ENCODE measurements at regions not wholly inside any gene's neighbourhood (a gene's known extent, or its start where the extent isn't known, plus 50 kb on each side); places are given as distances from the start of the nearest gene placed in this dataset.

DNA sequence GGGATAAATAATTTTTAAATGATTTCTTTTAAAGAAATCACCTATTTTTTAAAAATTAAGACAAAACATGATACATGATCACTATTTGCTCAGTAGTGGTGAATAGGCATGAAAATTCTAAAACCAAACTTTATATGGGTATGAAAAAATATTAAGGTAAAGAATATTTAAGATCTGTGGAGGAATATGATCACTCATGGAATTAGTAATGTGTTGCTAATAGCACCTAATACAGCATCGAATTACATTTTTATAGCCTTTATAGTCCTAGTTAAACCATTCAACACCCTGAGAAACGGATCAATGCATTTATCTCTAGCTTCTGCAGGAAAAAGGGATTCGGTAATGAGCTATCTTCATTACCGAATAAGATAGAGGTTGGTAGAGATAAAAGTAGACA is 373.9 kb downstream of the LRRIQ3 start:
- H3K27me3 Mint-ChIP-seq (ENCODE audit: low read depth in 3 of 3): peaks cover 0 to 2% (median 2%) of the 10 kb centered on the region in 3 donors

DNA sequence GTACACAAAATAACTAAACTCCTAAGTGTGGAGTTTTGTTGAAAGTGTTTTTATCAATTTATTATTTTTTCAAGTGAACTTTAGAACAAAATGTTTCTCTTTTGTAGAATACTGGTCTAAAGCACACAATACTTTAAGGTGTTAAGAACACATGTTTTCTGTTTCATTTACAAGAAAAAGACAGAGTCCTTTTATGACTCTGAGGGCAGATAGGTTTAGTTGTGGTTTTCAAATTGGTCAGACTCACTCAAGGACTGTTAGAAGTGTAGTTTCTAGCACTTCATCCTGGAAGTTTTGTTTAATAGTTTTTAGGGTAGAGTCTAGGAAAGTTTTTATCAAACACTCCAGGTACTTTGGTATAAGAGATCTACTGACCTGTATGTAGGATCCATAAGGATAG is 376.5 kb downstream of the LRRIQ3 start:
- H3K4me3 Mint-ChIP-seq: no peak overlapping the region

More for the DNA sequence above, 373.9 kb downstream of the LRRIQ3 start:
- DNase-seq: no peak
- H3K27ac Mint-ChIP-seq: no peak overlapping the region
- H3K4me1 Mint-ChIP-seq: no peaks in the 10 kb centered on the region
- no peaks in the 10 kb centered on the region for H3K36me3 Mint-ChIP-seq
- H3K4me3 Mint-ChIP-seq: no peak overlapping the region
- H3K9me3 Mint-ChIP-seq: peaks cover 0 to 26% (median 2%) of the 10 kb centered on the region in 6 donors

DNA sequence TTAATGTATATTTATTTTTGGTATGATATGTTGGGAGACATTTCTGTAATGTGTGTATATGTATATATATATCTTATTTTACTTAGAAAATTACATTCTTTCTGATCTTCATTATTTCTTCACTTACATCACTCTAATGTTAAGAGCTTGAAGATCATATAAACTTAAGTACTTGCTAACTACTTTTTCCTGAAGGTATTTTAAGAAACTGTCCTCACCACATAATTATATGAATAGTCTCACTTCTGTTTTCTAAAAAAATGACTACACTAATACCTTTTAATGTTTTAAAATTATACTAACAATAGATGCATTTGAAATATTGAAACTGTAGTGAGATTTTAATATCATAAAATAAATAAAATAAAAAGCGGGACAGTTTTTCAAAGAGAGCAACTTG is 377.1 kb downstream of the LRRIQ3 start:
- peaks cover 0 to 32% (median 9%) of the 10 kb centered on the region in 6 donors for H3K9me3 Mint-ChIP-seq
- H3K4me3 Mint-ChIP-seq: no peak overlapping the region
- DNase-seq: no peak
- no peaks in the 10 kb centered on the region for H3K36me3 Mint-ChIP-seq
- no peak overlapping the region for H3K27ac Mint-ChIP-seq
- H3K27me3 Mint-ChIP-seq (ENCODE audit: low read depth in 3 of 3): peaks cover 0 to 2% (median 1%) of the 10 kb centered on the region in 3 donors
- no peaks in the 10 kb centered on the region for H3K4me1 Mint-ChIP-seq

More for the DNA sequence above, 376.5 kb downstream of the LRRIQ3 start:
- H3K27me3 Mint-ChIP-seq (ENCODE audit: low read depth in 3 of 3): peaks cover 0 to 2% (median 1%) of the 10 kb centered on the region in 3 donors
- peaks cover 1 to 28% (median 7%) of the 10 kb centered on the region in 6 donors for H3K9me3 Mint-ChIP-seq
- DNase-seq: no peak
- no peak overlapping the region for H3K27ac Mint-ChIP-seq
- no peaks in the 10 kb centered on the region for H3K36me3 Mint-ChIP-seq
- no peaks in the 10 kb centered on the region for H3K4me1 Mint-ChIP-seq

DNA sequence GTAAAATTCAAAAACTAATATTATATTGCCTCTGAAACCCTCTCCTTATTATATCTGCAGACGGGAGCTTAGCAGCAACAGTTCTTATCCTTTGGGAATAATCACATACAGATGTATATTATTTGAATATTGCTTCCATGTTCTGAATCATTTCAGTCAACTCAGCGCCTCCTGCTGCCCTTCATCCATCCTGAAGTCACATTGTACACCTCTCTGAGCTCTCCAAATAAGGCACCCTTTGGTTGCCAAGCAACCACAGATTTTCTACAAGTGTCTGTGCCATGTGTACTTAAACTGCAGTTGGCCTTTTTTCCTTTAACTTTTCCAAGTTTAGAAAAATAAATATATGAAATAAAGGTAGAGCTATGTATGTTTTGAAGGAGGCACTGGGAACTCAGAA is 384.3 kb downstream of the LRRIQ3 start:
- Mint-ChIP-seq H3K27me3 (ENCODE audit: low read depth in 3 of 3) (peaks cover 0 to 1% (median 0%) of the 10 kb centered on the region in 3 donors), H3K36me3 (peaks cover 0 to 5% (median 0%) of the 10 kb centered on the region in 3 donors), H3K4me1 (no peaks in the 10 kb centered on the region), H3K4me3 (no peak overlapping the region), H3K27ac (no peak overlapping the region), H3K9me3 (peaks cover 14 to 55% (median 23%) of the 10 kb centered on the region in 6 donors)
- DNase-seq: no peak

DNA sequence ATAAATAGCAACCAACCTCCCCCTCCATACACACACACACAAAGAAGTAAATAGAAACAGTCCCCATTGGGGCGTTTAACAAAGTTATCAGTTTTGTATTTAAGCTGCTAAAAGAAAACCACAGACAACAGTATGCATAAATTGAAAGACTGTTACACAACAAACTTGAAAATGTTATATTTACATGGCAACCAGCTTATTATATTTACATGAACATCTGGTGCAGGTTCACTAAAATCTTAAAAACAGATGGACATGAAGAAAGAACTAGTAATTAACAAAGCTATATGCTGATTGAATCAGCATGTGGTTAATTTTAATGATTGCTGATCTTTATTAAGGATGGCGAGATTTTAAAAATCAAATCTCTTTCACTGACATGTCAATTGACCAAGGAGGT is 384.7 kb downstream of the LRRIQ3 start:
- H3K36me3 Mint-ChIP-seq: peaks cover 0 to 5% (median 0%) of the 10 kb centered on the region in 3 donors
- H3K9me3 Mint-ChIP-seq: peaks cover 11 to 60% (median 24%) of the 10 kb centered on the region in 6 donors
- H3K27me3 Mint-ChIP-seq (ENCODE audit: low read depth in 3 of 3): peaks cover 0 to 1% (median 0%) of the 10 kb centered on the region in 3 donors
- H3K4me1 Mint-ChIP-seq: no peaks in the 10 kb centered on the region
- DNase-seq: no peak
- H3K4me3 Mint-ChIP-seq: no peak overlapping the region
- H3K27ac Mint-ChIP-seq: no peak overlapping the region

DNA sequence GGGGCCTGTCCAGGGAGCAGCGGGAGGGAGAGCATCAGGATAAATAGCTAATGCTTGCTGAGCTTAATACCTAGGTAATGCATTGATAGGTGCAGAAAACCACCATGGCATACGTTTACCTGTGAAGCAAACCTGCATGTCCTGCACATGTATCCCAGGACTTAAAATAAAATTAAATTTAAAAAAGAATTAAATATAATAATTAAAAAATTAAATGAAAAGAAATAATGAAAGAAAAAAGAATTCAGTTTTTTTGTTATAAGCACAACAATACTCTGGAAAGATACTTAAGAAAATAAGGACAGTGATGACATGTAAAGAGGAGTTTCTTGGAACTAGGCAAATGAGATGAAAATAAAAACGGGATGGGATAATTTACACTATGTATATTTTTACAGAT is 386.2 kb downstream of the LRRIQ3 start:
- no peak for DNase-seq
- peaks cover 0 to 5% (median 0%) of the 10 kb centered on the region in 3 donors for H3K36me3 Mint-ChIP-seq
- H3K27me3 Mint-ChIP-seq (ENCODE audit: low read depth in 3 of 3): peaks cover 0 to 1% (median 0%) of the 10 kb centered on the region in 3 donors
- H3K4me1 Mint-ChIP-seq: no peaks in the 10 kb centered on the region
- H3K4me3 Mint-ChIP-seq: no peak overlapping the region
- peaks cover 11 to 66% (median 23%) of the 10 kb centered on the region in 6 donors for H3K9me3 Mint-ChIP-seq
- H3K27ac Mint-ChIP-seq: no peak overlapping the region

DNA sequence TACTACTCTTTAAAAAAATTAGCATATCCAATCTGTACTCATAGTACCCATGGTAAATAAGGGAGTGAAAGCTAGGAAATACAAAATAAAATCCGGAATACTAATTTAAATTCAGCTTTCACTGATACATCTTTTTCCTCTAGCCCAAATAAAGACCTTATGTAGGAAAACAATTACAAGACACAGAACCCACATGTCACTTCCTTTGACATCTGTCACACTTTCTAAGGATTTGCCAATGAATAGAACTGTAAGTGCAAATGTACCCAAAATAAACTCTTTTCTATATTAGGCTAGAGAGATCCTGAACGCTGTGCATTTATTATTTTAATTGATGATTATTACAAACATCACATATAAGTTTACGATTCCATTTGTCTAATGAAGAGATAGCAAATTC is 393.0 kb downstream of the LRRIQ3 start:
- no peak overlapping the region for H3K27ac Mint-ChIP-seq
- no peaks in the 10 kb centered on the region for H3K4me1 Mint-ChIP-seq
- H3K27me3 Mint-ChIP-seq (ENCODE audit: low read depth in 3 of 3): no peaks in the 10 kb centered on the region
- H3K9me3 Mint-ChIP-seq: peaks cover 3 to 40% (median 8%) of the 10 kb centered on the region in 6 donors
- DNase-seq: no peak
- H3K4me3 Mint-ChIP-seq: no peak overlapping the region
- no peaks in the 10 kb centered on the region for H3K36me3 Mint-ChIP-seq

DNA sequence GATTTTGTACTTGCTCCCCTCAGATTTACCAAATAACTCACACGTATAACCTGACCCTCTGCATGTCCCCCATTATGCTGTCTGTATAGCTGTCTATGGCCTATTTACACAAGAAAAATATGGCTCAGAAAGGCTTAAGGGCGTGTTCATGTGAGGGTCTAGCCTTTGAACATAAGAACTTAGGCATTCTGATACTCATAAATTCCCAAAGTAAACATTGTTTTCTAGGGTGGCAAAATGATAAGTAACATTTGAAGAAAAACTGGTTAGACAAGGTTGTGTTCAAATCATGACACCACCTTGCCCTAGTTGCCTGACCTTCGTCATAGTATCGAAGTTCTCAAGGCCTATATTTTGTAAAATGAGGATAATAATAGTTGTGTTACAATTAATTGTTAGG is 394.6 kb downstream of the LRRIQ3 start:
- Mint-ChIP-seq H3K27me3 (ENCODE audit: low read depth in 3 of 3) (no peaks in the 10 kb centered on the region), H3K27ac (no peak overlapping the region), H3K4me1 (no peaks in the 10 kb centered on the region), H3K9me3 (peaks cover 2 to 24% (median 6%) of the 10 kb centered on the region in 6 donors), H3K36me3 (no peaks in the 10 kb centered on the region), H3K4me3 (no peak overlapping the region)
- no peak for DNase-seq

DNA sequence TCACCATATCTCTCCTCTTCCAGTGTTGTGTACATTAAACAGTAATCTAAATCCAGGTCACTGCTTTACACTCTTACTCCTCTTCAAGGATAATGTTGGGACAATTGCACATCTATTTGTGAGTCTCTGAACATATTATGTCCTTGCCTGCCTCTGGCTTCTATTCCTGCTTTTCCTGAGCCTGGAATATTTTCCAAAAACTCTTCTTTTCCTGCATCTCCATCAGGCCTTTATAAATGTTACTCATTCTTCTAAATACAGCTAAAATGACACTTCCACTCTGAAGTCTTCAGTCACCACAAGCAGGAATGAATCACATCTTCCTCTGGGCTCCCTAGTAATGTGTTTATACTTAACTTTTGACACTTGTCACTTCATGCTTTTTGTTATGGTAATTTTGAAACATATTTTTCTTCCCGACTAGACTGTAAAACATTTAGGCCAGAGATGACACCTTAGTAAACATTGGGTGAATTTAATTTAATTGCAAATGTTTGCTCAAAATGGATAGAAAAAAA is 396.0 kb downstream of the LRRIQ3 start:
- DNase-seq: no peak
- no peaks in the 10 kb centered on the region for H3K27me3 Mint-ChIP-seq (ENCODE audit: low read depth in 3 of 3)
- no peaks in the 10 kb centered on the region for H3K4me1 Mint-ChIP-seq
- H3K9me3 Mint-ChIP-seq: peaks cover 0 to 15% (median 7%) of the 10 kb centered on the region in 6 donors
- H3K27ac Mint-ChIP-seq: no peak overlapping the region
- no peak overlapping the region for H3K4me3 Mint-ChIP-seq
- no peaks in the 10 kb centered on the region for H3K36me3 Mint-ChIP-seq

DNA sequence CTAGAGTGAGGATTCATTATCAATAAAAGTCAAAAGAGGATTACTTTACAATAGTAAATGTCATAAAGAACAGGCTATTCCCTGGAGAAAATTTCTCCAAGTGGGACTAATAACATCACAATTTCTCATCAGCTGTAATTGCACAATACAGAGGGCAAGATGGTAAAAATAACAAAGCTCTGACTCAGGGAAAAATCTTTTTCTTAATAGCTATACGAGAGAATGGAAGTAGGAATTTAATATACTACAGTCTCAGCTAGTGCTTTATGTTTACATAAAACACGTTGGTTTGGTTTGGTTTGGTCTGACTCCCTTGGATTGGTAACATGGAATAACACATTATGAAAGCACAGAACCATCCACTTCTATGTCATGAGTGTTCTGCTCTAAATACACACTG is 397.6 kb downstream of the LRRIQ3 start:
- Mint-ChIP-seq H3K27ac (no peak overlapping the region), H3K36me3 (no peaks in the 10 kb centered on the region), H3K27me3 (ENCODE audit: low read depth in 3 of 3) (no peaks in the 10 kb centered on the region), H3K9me3 (peaks cover 3 to 15% (median 6%) of the 10 kb centered on the region in 6 donors), H3K4me3 (no peak overlapping the region), H3K4me1 (no peaks in the 10 kb centered on the region)
- no peak for DNase-seq

DNA sequence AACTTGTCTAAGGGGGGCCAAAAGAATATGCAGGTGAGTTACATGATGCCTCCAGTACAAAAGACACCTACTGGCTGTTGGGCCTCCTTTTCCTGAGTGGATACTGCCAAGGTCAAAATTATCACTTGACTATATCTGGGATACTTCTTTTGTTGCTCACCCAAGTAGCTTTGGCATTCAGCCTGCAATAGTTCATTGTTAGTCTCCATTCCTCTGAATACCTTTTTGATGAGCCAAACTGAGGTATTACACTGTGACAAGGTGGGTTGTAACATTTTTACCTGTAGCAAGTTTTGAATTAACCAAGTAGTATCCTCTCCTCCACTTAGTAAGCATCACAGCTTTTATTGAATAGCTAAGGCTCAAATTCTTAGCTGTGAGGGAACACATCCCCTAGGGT is 408.0 kb downstream of the LRRIQ3 start:
- H3K4me1 Mint-ChIP-seq: no peaks in the 10 kb centered on the region
- no peak overlapping the region for H3K27ac Mint-ChIP-seq
- no peaks in the 10 kb centered on the region for H3K27me3 Mint-ChIP-seq (ENCODE audit: low read depth in 3 of 3)
- H3K9me3 Mint-ChIP-seq: peaks cover 2 to 27% (median 12%) of the 10 kb centered on the region in 6 donors
- H3K4me3 Mint-ChIP-seq: no peak overlapping the region
- no peaks in the 10 kb centered on the region for H3K36me3 Mint-ChIP-seq
- DNase-seq: no peak

DNA sequence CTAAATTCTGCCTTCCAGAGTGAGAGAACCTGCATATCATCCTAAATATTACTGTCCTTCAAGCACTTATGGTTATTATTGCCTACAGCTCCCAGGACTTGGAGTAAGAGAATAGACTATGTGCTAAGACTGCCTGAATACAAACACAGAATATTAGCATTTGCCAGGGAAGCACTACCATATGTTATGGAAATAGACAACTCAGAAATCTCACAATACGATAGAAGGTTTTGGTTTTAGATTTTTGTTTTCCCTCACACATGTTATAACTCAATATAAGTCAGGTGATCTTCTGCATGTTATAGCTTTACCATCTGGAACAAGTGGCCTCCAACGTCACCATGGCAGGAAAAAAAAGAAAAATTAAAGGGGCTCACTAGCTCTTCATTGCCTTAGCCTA is 413.9 kb downstream of the LRRIQ3 start:
- no peaks in the 10 kb centered on the region for H3K36me3 Mint-ChIP-seq
- no peak overlapping the region for H3K27ac Mint-ChIP-seq
- no peak for DNase-seq
- H3K27me3 Mint-ChIP-seq (ENCODE audit: low read depth in 3 of 3): no peaks in the 10 kb centered on the region
- no peaks in the 10 kb centered on the region for H3K4me1 Mint-ChIP-seq
- H3K4me3 Mint-ChIP-seq: no peak overlapping the region
- H3K9me3 Mint-ChIP-seq: peaks cover 0 to 22% (median 8%) of the 10 kb centered on the region in 6 donors

DNA sequence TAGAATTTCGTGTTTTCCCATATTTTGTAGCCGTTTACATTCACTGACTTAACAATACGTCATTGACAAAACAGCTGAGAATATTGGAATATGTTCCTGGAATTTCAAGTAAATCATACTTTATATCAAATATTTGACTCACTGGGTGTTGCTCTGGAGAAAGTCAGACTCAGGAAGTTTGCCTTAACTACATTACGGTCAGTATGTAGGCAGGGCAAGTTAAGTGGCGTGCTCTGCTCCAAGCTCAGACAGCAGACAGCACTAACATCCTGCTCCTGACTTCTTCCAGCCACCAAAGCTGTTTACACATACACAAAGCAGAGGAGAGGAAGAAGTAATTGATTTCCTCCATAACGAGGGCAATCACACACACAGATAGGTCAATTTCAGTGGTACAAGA is 414.6 kb downstream of the LRRIQ3 start:
- no peaks in the 10 kb centered on the region for H3K4me1 Mint-ChIP-seq
- no peaks in the 10 kb centered on the region for H3K36me3 Mint-ChIP-seq
- peaks cover 0 to 26% (median 10%) of the 10 kb centered on the region in 6 donors for H3K9me3 Mint-ChIP-seq
- no peaks in the 10 kb centered on the region for H3K27me3 Mint-ChIP-seq (ENCODE audit: low read depth in 3 of 3)
- no peak overlapping the region for H3K27ac Mint-ChIP-seq
- no peak overlapping the region for H3K4me3 Mint-ChIP-seq
- DNase-seq: no peak

DNA sequence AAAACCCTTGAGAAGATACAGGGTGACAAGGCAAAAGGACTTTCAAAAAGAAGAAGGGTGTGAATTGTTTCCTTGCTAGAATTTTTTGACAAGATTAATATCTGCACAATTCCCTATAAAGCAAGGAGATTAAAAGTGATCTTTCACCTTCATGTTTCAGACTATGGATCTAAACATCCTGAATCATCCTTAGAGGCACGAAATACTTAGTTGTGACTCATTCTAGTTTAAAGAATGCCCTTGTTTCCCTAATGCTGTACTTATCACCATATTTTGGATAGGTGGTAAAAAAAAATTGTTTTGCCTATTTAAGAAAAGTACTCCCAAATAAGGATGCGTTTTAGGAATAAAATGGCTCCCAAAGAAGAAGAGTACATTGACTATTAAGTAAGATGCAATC is 415.1 kb downstream of the LRRIQ3 start:
- H3K9me3 Mint-ChIP-seq: peaks cover 3 to 29% (median 11%) of the 10 kb centered on the region in 6 donors
- no peaks in the 10 kb centered on the region for H3K4me1 Mint-ChIP-seq
- H3K27me3 Mint-ChIP-seq (ENCODE audit: low read depth in 3 of 3): no peaks in the 10 kb centered on the region
- H3K36me3 Mint-ChIP-seq: no peaks in the 10 kb centered on the region
- H3K27ac Mint-ChIP-seq: no peak overlapping the region
- no peak for DNase-seq
- H3K4me3 Mint-ChIP-seq: no peak overlapping the region

DNA sequence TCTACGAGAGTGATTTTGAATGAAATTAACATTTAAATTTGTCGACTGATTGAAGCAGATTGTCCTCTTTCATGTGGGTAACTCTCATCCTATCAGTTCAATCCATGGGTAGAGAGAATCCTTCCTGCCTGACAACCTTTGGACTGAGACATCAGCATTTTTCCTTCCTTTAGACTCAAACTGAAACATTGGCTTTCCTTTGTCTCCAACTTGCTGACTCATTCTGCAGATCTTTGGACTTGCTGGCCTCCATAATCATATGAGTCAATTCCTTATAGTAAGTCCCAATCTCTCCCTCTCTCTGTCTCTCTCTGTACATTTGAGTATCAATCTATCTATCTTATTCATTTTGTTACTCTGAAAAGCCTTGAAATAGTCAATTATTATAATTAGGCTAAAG is 416.7 kb downstream of the LRRIQ3 start:
- Mint-ChIP-seq H3K9me3 (peaks cover 3 to 29% (median 8%) of the 10 kb centered on the region in 6 donors), H3K36me3 (no peaks in the 10 kb centered on the region)

More for the DNA sequence above, 416.7 kb downstream of the LRRIQ3 start:
- DNase-seq: no peak
- no peak overlapping the region for H3K27ac Mint-ChIP-seq
- H3K4me1 Mint-ChIP-seq: no peaks in the 10 kb centered on the region
- no peak overlapping the region for H3K4me3 Mint-ChIP-seq
- no peaks in the 10 kb centered on the region for H3K27me3 Mint-ChIP-seq (ENCODE audit: low read depth in 3 of 3)

Data from immature natural killer cell (primary cell).